Parathyroid adenoma (tissue), 2 donors: ENCODE measurements at regions not wholly inside any gene's neighbourhood (a gene's known extent, or its start where the extent isn't known, plus 50 kb on each side); places are given as distances from the start of the nearest gene placed in this dataset.

Source experiments
- H2AFZ ChIP-seq: fragments of 300-600 bp; sonication (generic); one replicate; pipeline ENCODE4 v1.7.0; 2017; ENCODE audit warnings: antibody characterized with exemption, mild to moderate bottlenecking
- H3K27ac ChIP-seq: fragments of 300-600 bp; sonication (generic); one replicate; pipeline ENCODE4 v1.7.0; 2017
- H3K27me3 ChIP-seq: fragments of 300-600 bp; sonication (generic); one replicate; pipeline ENCODE4 v1.7.0; 2017; ENCODE audit warnings: low read length; ENCODE audit not compliant: control insufficient read depth, insufficient read depth
- H3K36me3 ChIP-seq: fragments of 300-600 bp; sonication (generic); one replicate; pipeline ENCODE4 v1.7.0; 2017; ENCODE audit warnings: low read length; ENCODE audit not compliant: control insufficient read depth, insufficient read depth
- H3K4me1 ChIP-seq: fragments of 300-600 bp; sonication (generic); one replicate; pipeline ENCODE4 v1.7.0; 2017; ENCODE audit warnings: control low read depth
- H3K4me2 ChIP-seq: fragments of 300-600 bp; sonication (generic); one replicate; pipeline ENCODE4 v1.7.0; 2017; ENCODE audit warnings: low read length
- H3K4me3 ChIP-seq: fragments of 300-600 bp; sonication (generic); one replicate; pipeline ENCODE4 v1.7.0; 2017; ENCODE audit warnings: low read depth, low read length
- H3K79me2 ChIP-seq: fragments of 300-600 bp; sonication (generic); one replicate; pipeline ENCODE4 v1.7.0; 2017; ENCODE audit warnings: control low read depth
- H3K9ac ChIP-seq: fragments of 300-600 bp; sonication (generic); one replicate; pipeline ENCODE4 v1.7.0; 2017; ENCODE audit warnings: mild to moderate bottlenecking
- H3K9me3 ChIP-seq: fragments of 300-600 bp; sonication (generic); one replicate; pipeline ENCODE4 v1.7.0; 2017; ENCODE audit warnings: low read length; ENCODE audit not compliant: control insufficient read depth
- TF ChIP-seq, protein P1 (sequence below): fragments of 300-600 bp; sonication (generic); IDR thresholded peaks from one replicate; pipeline ENCODE4 v1.7.0; 2017; ENCODE audit warnings: antibody characterized with exemption, mild to moderate bottlenecking
- donor health status: primary hyperparathyroidism.

- Histone ChIP-seq H3K27ac (no peak overlapping the region), H3K9ac (no peak overlapping the region), H3K79me2 (no peaks in the 10 kb centered on the region), H3K36me3 (no peaks in the 10 kb centered on the region), H3K4me2 (no peak overlapping the region), H3K27me3 (no peaks in the 10 kb centered on the region), H3K9me3 (no peaks in the 10 kb centered on the region), H2AFZ (no peak overlapping the region), H3K4me3 (no peak overlapping the region), H3K4me1 (no peaks in the 10 kb centered on the region)
- TF ChIP-seq, protein P1, sequence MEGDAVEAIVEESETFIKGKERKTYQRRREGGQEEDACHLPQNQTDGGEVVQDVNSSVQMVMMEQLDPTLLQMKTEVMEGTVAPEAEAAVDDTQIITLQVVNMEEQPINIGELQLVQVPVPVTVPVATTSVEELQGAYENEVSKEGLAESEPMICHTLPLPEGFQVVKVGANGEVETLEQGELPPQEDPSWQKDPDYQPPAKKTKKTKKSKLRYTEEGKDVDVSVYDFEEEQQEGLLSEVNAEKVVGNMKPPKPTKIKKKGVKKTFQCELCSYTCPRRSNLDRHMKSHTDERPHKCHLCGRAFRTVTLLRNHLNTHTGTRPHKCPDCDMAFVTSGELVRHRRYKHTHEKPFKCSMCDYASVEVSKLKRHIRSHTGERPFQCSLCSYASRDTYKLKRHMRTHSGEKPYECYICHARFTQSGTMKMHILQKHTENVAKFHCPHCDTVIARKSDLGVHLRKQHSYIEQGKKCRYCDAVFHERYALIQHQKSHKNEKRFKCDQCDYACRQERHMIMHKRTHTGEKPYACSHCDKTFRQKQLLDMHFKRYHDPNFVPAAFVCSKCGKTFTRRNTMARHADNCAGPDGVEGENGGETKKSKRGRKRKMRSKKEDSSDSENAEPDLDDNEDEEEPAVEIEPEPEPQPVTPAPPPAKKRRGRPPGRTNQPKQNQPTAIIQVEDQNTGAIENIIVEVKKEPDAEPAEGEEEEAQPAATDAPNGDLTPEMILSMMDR = no peak
Measured at GRCh38 chr3:81439108-81439507, 322.3 kb downstream of the GBE1 start.

- H3K36me3 ChIP-seq = no peaks in the 10 kb centered on the region
- no peak overlapping the region for H2AFZ ChIP-seq
- no peak overlapping the region for H3K9ac ChIP-seq
- H3K27ac ChIP-seq = no peak overlapping the region
- H3K4me1 ChIP-seq = no peaks in the 10 kb centered on the region
- H3K79me2 ChIP-seq = no peaks in the 10 kb centered on the region
- no peak overlapping the region for H3K4me3 ChIP-seq
- no peak overlapping the region for H3K4me2 ChIP-seq
- H3K9me3 ChIP-seq = no peaks in the 10 kb centered on the region
- TF ChIP-seq, protein P1 = no peak
- no peaks in the 10 kb centered on the region for H3K27me3 ChIP-seq
Measured at GRCh38 chr3:81437683-81438082, 323.8 kb downstream of the GBE1 start.

- Histone ChIP-seq H3K36me3 (no peaks in the 10 kb centered on the region), H3K9me3 (no peaks in the 10 kb centered on the region), H3K27ac (no peak overlapping the region), H3K4me3 (no peak overlapping the region), H3K9ac (no peak overlapping the region), H3K4me2 (no peak overlapping the region), H3K79me2 (no peaks in the 10 kb centered on the region), H2AFZ (no peak overlapping the region), H3K4me1 (no peaks in the 10 kb centered on the region), H3K27me3 (no peaks in the 10 kb centered on the region)
- TF ChIP-seq, protein P1 = no peak
Measured at GRCh38 chr3:81436182-81436581, 325.3 kb downstream of the GBE1 start.

DNA sequence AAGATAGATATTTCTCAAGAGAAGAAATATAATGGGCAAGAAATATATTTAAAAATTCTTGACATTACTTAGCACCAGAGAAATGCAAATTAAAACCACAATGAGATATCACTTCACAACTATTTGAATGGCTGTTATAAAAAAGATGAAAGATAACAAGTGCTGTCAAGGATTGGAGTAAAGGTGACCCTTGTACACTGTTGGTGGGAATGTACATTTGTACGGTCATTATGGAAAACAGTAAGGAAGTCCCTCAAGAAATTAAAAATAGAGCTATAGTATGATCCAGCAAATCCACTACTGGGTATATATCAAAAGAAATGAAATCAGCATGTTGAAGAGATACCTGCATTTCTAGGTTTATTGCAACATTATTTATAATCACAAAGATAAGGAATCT, 326.4 kb downstream of the GBE1 start:
- Histone ChIP-seq H3K9ac (no peak overlapping the region), H3K36me3 (no peaks in the 10 kb centered on the region)

DNA sequence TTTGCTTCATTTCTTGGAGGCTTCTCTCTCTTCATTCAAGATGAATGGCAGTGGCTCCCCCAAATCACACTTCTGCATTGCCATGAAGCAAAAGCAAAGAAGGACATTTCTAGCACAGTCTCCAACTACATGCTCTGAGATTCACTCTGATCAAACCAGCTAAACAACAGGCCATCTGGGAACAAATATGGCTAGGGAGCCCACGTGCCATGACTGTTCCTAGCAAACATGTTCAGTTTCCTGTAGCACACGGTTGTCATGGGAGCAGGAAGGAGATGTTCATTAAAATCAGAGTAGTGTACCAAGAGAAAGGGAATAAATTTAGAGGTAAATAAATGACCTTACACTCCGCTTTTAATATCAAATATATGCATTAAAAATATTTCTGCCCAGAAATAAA, 327.3 kb downstream of the GBE1 start:
- Histone ChIP-seq H3K4me1 (no peaks in the 10 kb centered on the region), H3K9ac (no peak overlapping the region), H3K4me2 (no peak overlapping the region), H3K27me3 (no peaks in the 10 kb centered on the region), H3K79me2 (no peaks in the 10 kb centered on the region), H3K4me3 (no peak overlapping the region), H2AFZ (no peak overlapping the region), H3K9me3 (no peaks in the 10 kb centered on the region), H3K27ac (no peak overlapping the region), H3K36me3 (no peaks in the 10 kb centered on the region)
- TF ChIP-seq, protein P1 = no peak

More for the DNA sequence above, 326.4 kb downstream of the GBE1 start:
- Histone ChIP-seq H2AFZ (no peak overlapping the region), H3K9me3 (no peaks in the 10 kb centered on the region), H3K4me1 (no peaks in the 10 kb centered on the region), H3K27ac (no peak overlapping the region), H3K27me3 (no peaks in the 10 kb centered on the region), H3K4me3 (no peak overlapping the region), H3K4me2 (no peak overlapping the region), H3K79me2 (no peaks in the 10 kb centered on the region)
- TF ChIP-seq, protein P1 = no peak
